Right lobe of liver (tissue), 4 donors: ENCODE measurements at regions not wholly inside any gene's neighbourhood (a gene's known extent, or its start where the extent isn't known, plus 50 kb on each side); places are given as distances from the start of the nearest gene placed in this dataset.

ENCODE experiments used
- POLR2A ChIP-seq: fragments of 450-650 bp; IDR thresholded peaks from one replicate; pipeline ENCODE4 v1.6.1; 2017; ENCODE audit warnings: antibody characterized with exemption, mild to moderate bottlenecking
- TF ChIP-seq, protein P1 (sequence below), 4 donors: fragments of 200-600 bp in 3 of 4; fragments of 450-650 bp in 1 of 4; IDR thresholded peaks; one replicate each; pipeline versions ENCODE4 v1.5.1 to v1.8.0; 2016 to 2022; ENCODE audit warnings: antibody characterized with exemption in 4 of 4, mild to moderate bottlenecking in 2 of 4
- donor health status: DM: no; HTN: no; CAD: no.
- donor health status: DM: no; HTN: no; CAD: no.
- donor health status: DM: no; HTN: yes; CAD: no.

DNA sequence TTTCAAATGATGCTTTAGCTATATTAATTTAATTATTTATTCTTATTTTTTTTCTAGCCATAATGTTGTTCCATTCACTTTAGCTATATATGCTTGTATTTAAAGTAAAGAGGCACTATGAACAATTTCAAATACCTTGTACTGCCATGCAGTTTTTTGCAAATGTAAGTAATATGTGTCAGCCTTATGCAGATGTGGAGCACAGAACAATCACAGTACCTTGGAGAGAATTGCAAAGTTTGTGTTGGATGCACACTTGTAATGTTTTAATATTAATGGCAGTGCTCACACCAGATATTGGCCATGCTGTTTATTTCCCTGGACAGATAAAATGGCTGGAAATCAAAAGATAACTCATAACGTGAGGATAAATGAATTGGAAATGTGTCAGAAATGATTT is 663.5 kb upstream of the SEMA3D start:
- TF ChIP-seq, protein P1, sequence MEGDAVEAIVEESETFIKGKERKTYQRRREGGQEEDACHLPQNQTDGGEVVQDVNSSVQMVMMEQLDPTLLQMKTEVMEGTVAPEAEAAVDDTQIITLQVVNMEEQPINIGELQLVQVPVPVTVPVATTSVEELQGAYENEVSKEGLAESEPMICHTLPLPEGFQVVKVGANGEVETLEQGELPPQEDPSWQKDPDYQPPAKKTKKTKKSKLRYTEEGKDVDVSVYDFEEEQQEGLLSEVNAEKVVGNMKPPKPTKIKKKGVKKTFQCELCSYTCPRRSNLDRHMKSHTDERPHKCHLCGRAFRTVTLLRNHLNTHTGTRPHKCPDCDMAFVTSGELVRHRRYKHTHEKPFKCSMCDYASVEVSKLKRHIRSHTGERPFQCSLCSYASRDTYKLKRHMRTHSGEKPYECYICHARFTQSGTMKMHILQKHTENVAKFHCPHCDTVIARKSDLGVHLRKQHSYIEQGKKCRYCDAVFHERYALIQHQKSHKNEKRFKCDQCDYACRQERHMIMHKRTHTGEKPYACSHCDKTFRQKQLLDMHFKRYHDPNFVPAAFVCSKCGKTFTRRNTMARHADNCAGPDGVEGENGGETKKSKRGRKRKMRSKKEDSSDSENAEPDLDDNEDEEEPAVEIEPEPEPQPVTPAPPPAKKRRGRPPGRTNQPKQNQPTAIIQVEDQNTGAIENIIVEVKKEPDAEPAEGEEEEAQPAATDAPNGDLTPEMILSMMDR (IDR thresholded peaks at IDR 0.05), result no peak
- TF ChIP-seq POLR2A, result no peak
